Suprapubic skin (tissue), 4 donors: ENCODE measurements at regions not wholly inside any gene's neighbourhood (a gene's known extent, or its start where the extent isn't known, plus 50 kb on each side); places are given as distances from the start of the nearest gene placed in this dataset.

ENCODE experiments used
- DNase-seq, 2 donors: peaks; one replicate each; pipeline ENCODE4 v3.0.0-alpha.2; 2019; ENCODE audit warnings: low spot score in 2 of 2
- H3K27ac ChIP-seq: fragments of 200-600 bp; sonication (generic); one replicate; pipeline ENCODE4 v1.5.1; 2019
- H3K27me3 ChIP-seq: fragments of 200-600 bp; sonication (generic); one replicate; pipeline ENCODE4 v1.5.1; 2019
- H3K36me3 ChIP-seq: fragments of 200-600 bp; sonication (generic); one replicate; pipeline ENCODE4 v1.5.1; 2019
- H3K4me1 ChIP-seq: fragments of 200-600 bp; sonication (generic); one replicate; pipeline ENCODE4 v1.5.1; 2019
- H3K4me3 ChIP-seq: fragments of 200-600 bp; sonication (generic); one replicate; pipeline ENCODE4 v1.5.1; 2019; ENCODE audit warnings: mild to moderate bottlenecking
- H3K9me3 ChIP-seq: fragments of 200-600 bp; sonication (generic); one replicate; pipeline ENCODE4 v1.5.1; 2019
- CTCF ChIP-seq, 2 donors: fragments of 200-600 bp in 1 of 2; fragments of 450-650 bp in 1 of 2; sonication (generic) in 1 of 2; IDR thresholded peaks; one replicate each; pipeline ENCODE4 v1.5.1; 2016 to 2019; ENCODE audit warnings: antibody characterized with exemption in 2 of 2, mild to moderate bottlenecking in 1 of 2, moderate library complexity in 1 of 2
- EP300 ChIP-seq: sonication (generic); formaldehyde crosslinking; IDR thresholded peaks from one replicate; pipeline ENCODE4 v1.6.1; 2017; ENCODE audit warnings: antibody characterized with exemption
- POLR2A ChIP-seq, 2 donors: fragments of 450-650 bp; IDR thresholded peaks; one replicate each; pipeline ENCODE4 v1.6.1; 2017; ENCODE audit warnings: antibody characterized with exemption in 2 of 2, mild to moderate bottlenecking in 2 of 2, moderate library complexity in 2 of 2
- POLR2AphosphoS5 ChIP-seq, 3 donors: sonication (generic); formaldehyde crosslinking; IDR thresholded peaks; one replicate each; pipeline ENCODE4 v1.6.1; 2017; ENCODE audit warnings: antibody characterized with exemption in 3 of 3
- WGBS: methylation state at CpG from one replicate; pipeline ENCODE4 v1.1.5; 2018; 5-methylcytosine and 5-hydroxymethylcytosine counted together

- H3K36me3 ChIP-seq, result no peaks in the 10 kb centered on the region
- H3K9me3 ChIP-seq, result no peaks in the 10 kb centered on the region
- H3K27ac ChIP-seq, result no peak overlapping the region
- WGBS, result 1% methylated on average over 2 of the region's 2 CpGs
- TF ChIP-seq CTCF (IDR thresholded peaks at IDR 0.05) (no peak), EP300 (no peak), POLR2A (IDR thresholded peaks at IDR 0.05) (no peak), POLR2AphosphoS5 (IDR thresholded peaks at IDR 0.05) (no peak)
- no peaks in the 10 kb centered on the region for H3K27me3 ChIP-seq
- no peak overlapping the region for H3K4me3 ChIP-seq
- DNase-seq, result no peak
- peaks cover 23% of the 10 kb centered on the region for H3K4me1 ChIP-seq
Measured at GRCh38 chr9:26171691-26172090, 493.4 kb upstream of the TUSC1 start.

- TF ChIP-seq EP300, result no peak
- TF ChIP-seq POLR2A (IDR thresholded peaks at IDR 0.05), result no peak
- TF ChIP-seq POLR2AphosphoS5 (IDR thresholded peaks at IDR 0.05), result no peak
- TF ChIP-seq CTCF (IDR thresholded peaks at IDR 0.05), result no peak
- H3K27me3 ChIP-seq, result no peaks in the 10 kb centered on the region
- H3K4me3 ChIP-seq, result no peak overlapping the region
- peaks cover 23% of the 10 kb centered on the region for H3K4me1 ChIP-seq
- H3K9me3 ChIP-seq, result no peaks in the 10 kb centered on the region
- WGBS, result 26% methylated on average over 3 of the region's 3 CpGs
- no peaks in the 10 kb centered on the region for H3K36me3 ChIP-seq
- no peak for DNase-seq
- H3K27ac ChIP-seq, result no peak overlapping the region
Measured at GRCh38 chr9:26170190-26170589, 491.9 kb upstream of the TUSC1 start.

DNA sequence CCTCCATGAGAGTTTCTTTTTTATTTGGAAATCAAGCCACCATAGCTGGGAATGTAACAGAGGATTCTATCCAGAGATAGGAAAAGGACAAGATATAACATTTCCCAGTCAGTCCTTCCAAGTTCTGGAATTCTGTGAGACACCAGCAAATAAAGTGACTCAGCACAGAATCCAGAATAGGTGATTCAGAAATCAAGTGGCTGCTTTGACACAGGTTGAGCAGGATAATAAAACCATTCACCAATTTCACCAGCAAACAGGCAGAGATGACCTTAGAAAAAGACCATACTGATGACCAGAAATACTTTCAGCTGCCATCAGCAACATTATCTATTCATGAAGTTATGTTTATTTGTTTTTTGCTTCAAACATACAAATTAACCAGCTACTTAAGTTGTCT lies 491.5 kb upstream of the TUSC1 start:
- no peak for DNase-seq
- H3K27me3 ChIP-seq, result no peaks in the 10 kb centered on the region
- H3K27ac ChIP-seq, result no peak overlapping the region
- H3K36me3 ChIP-seq, result no peaks in the 10 kb centered on the region
- TF ChIP-seq EP300 (no peak), POLR2A (IDR thresholded peaks at IDR 0.05) (no peak), POLR2AphosphoS5 (IDR thresholded peaks at IDR 0.05) (no peak), CTCF (IDR thresholded peaks at IDR 0.05) (no peak)
- H3K4me1 ChIP-seq, result peaks cover 23% of the 10 kb centered on the region
- no peak overlapping the region for H3K4me3 ChIP-seq
- H3K9me3 ChIP-seq, result no peaks in the 10 kb centered on the region

DNA sequence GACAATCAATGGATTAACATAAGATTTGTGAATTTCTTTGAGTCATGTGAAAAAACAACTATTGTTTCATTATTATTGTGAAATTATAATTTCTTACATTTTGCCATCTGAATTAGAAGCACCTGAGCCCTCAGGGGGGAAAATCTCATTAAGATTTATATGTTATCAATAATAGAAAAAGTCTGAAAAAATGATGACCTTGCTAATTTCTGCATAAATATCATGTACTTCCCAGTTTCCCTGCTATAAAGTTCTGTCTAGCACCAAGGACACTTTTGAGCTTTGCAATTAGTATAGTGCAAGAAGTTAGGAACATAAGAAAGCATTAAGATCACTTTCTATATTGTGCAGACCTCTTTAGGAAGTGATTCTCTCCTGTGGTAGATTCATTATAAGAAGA lies 488.3 kb upstream of the TUSC1 start:
- Histone ChIP-seq H3K4me1 (peaks cover 14% of the 10 kb centered on the region), H3K9me3 (no peaks in the 10 kb centered on the region), H3K4me3 (no peak overlapping the region), H3K27me3 (no peaks in the 10 kb centered on the region), H3K27ac (no peak overlapping the region), H3K36me3 (no peaks in the 10 kb centered on the region)
- DNase-seq, result no peak
- TF ChIP-seq CTCF (IDR thresholded peaks at IDR 0.05) (no peak), POLR2A (IDR thresholded peaks at IDR 0.05) (no peak), EP300 (no peak), POLR2AphosphoS5 (IDR thresholded peaks at IDR 0.05) (no peak)

GRCh38 chr9:26165426-26165825 lies 487.2 kb upstream of the TUSC1 start:
- Histone ChIP-seq H3K9me3 (no peaks in the 10 kb centered on the region), H3K27ac (no peak overlapping the region), H3K27me3 (no peaks in the 10 kb centered on the region), H3K4me3 (no peak overlapping the region), H3K36me3 (no peaks in the 10 kb centered on the region), H3K4me1 (peaks cover 7% of the 10 kb centered on the region)
- DNase-seq, result no peak
- 97% methylated on average over 3 of the region's 3 CpGs for WGBS
- TF ChIP-seq POLR2AphosphoS5 (IDR thresholded peaks at IDR 0.05) (no peak), EP300 (no peak), POLR2A (IDR thresholded peaks at IDR 0.05) (no peak), CTCF (IDR thresholded peaks at IDR 0.05) (no peak)
